B cell (primary cell): ENCODE measurements at regions not wholly inside any gene's neighbourhood (a gene's known extent, or its start where the extent isn't known, plus 50 kb on each side); places are given as distances from the start of the nearest gene placed in this dataset.

Experiments used
- ATAC-seq: fragments of 200-7000 bp; cut with Tn5 transposase; one replicate; pipeline ENCODE4 v1.10.0; 2021; ENCODE audit warnings: low read depth, mild to moderate bottlenecking, moderate number of reproducible peaks, moderate library complexity
- CTCF ChIA-PET: fragments of 350-600 bp; sonication (Branson Sonifier 250); formaldehyde crosslinking; loops from one replicate; lab custom pipeline; 2021; ENCODE audit warnings: antibody characterized with exemption, inconsistent platforms; lab: Charles Lee
- POLR2A ChIA-PET: fragments of 350-600 bp; sonication (Branson Sonifier 250); formaldehyde crosslinking; loops from one replicate; lab custom pipeline; 2021; ENCODE audit warnings: antibody characterized with exemption; lab: Charles Lee
- DNase-seq: peaks from one replicate; pipeline ENCODE4 v3.0.0; 2013
- H2AFZ ChIP-seq: 2 replicates; pipeline ENCODE4 v1.6.1; 2012; ENCODE audit warnings: mild to moderate bottlenecking, low read depth, low read length; ENCODE audit not compliant: insufficient read depth, poor library complexity, severe bottlenecking
- H3K27ac ChIP-seq, 2 donors: 1 replicate in 1 of 2; 2 replicates in 1 of 2; pipeline ENCODE4 v1.5.1; 2012 to 2013; ENCODE audit warnings: low read length in 2 of 2, mild to moderate bottlenecking in 2 of 2, moderate library complexity in 1 of 2
- H3K27me3 ChIP-seq, 4 experiments: fragments of 200-600 bp in 1 of 4; sonication (generic) in 1 of 4; replicated peaks in 1 of 4; 1 replicate in 2 of 4; 2 replicates in 2 of 4; pipeline versions ENCODE4 v1.6.1 to v1.7.0; 2013 to 2016; ENCODE audit warnings: low read length in 3 of 4, mild to moderate bottlenecking in 2 of 4, mixed read lengths in 1 of 4, moderate library complexity in 1 of 4; ENCODE audit not compliant: insufficient read depth in 4 of 4, control insufficient read depth in 3 of 4; ENCODE audit errors: control extremely low read depth in 1 of 4
- H3K36me3 ChIP-seq, 2 experiments: replicated peaks in 1 of 2; 1 replicate in 1 of 2; 2 replicates in 1 of 2; pipeline versions ENCODE4 v1.6.1 to v1.7.1; 2013; ENCODE audit warnings: low read length in 1 of 2; ENCODE audit not compliant: insufficient read depth in 2 of 2, control insufficient read depth in 1 of 2; ENCODE audit errors: control extremely low read depth in 1 of 2, extremely low read depth in 1 of 2
- H3K4me1 ChIP-seq, 2 donors: fragments of 200-600 bp in 1 of 2; sonication (generic) in 1 of 2; 1 replicate in 1 of 2; 2 replicates in 1 of 2; pipeline versions ENCODE4 v1.5.1 to v1.6.1; 2013 to 2017; ENCODE audit warnings: low read length in 2 of 2; ENCODE audit not compliant: control insufficient read depth in 2 of 2, insufficient read depth in 2 of 2
- H3K4me2 ChIP-seq: replicated peaks from 2 replicates; pipeline ENCODE3; 2012; ENCODE audit warnings: mild to moderate bottlenecking, low read depth, low read length; ENCODE audit not compliant: poor library complexity, severe bottlenecking
- H3K4me3 ChIP-seq, 5 experiments: fragments of 200-600 bp in 1 of 5; sonication (generic) in 1 of 5; 1 replicate in 3 of 5; 2 replicates in 2 of 5; pipeline versions ENCODE4 v1.5.1 to v1.7.0; 2011 to 2016; ENCODE audit warnings: low read length in 4 of 5, mild to moderate bottlenecking in 4 of 5, low read depth in 2 of 5, control low read depth in 1 of 5, moderate library complexity in 1 of 5; ENCODE audit not compliant: insufficient read depth in 1 of 5; ENCODE audit errors: control extremely low read depth in 1 of 5, extremely low read depth in 1 of 5
- H3K79me2 ChIP-seq: fragments of 200-600 bp; sonication (generic); one replicate; pipeline ENCODE4 v1.6.0; 2016; ENCODE audit warnings: low read length; ENCODE audit not compliant: control insufficient read depth, insufficient read depth
- H3K9ac ChIP-seq: fragments of 200-600 bp; sonication (generic); 2 replicates; pipeline ENCODE4 v1.6.1; 2017; ENCODE audit warnings: mild to moderate bottlenecking, low read length, moderate library complexity
- H3K9me3 ChIP-seq, 3 donors: one replicate each; pipeline versions ENCODE4 v1.6.1 to v1.7.1; 2013; ENCODE audit warnings: low read length in 2 of 3; ENCODE audit not compliant: control insufficient read depth in 2 of 3, insufficient read depth in 1 of 3; ENCODE audit errors: control extremely low read depth in 1 of 3
- H4K20me1 ChIP-seq: 2 replicates; pipeline ENCODE4 v1.6.0; 2012; ENCODE audit warnings: mild to moderate bottlenecking, low read length; ENCODE audit not compliant: insufficient read depth, control insufficient read depth, poor library complexity, severe bottlenecking
- H3K27ac Mint-ChIP-seq: one replicate; pipeline ENCODE4 v1.8.0; 2021; ENCODE audit warnings: mixed read lengths
- H3K27me3 Mint-ChIP-seq: one replicate; pipeline ENCODE4 v1.8.0; 2021; ENCODE audit warnings: mixed read lengths
- H3K4me1 Mint-ChIP-seq: one replicate; pipeline ENCODE4 v1.8.0; 2021; ENCODE audit warnings: mixed read lengths
- H3K4me3 Mint-ChIP-seq: one replicate; pipeline ENCODE4 v1.8.0; 2021; ENCODE audit warnings: mixed read lengths
- H3K9me3 Mint-ChIP-seq: one replicate; pipeline ENCODE4 v1.8.0; 2022; ENCODE audit warnings: mixed read lengths; ENCODE audit not compliant: insufficient read depth
- CTCF ChIP-seq: fragments of 200-600 bp; IDR thresholded peaks from one replicate; pipeline ENCODE4 v1.8.0; 2022; ENCODE audit warnings: antibody characterized with exemption, mild to moderate bottlenecking
- EZH2 ChIP-seq: IDR thresholded peaks from 2 replicates; pipeline ENCODE4 v1.6.1; 2012; ENCODE audit warnings: borderline replicate concordance, low read depth, mild to moderate bottlenecking, moderate library complexity, low read length; ENCODE audit not compliant: insufficient read depth, poor library complexity, severe bottlenecking
- WGBS: methylation state at CpG from one replicate; pipeline ENCODE4 v1.1.5; 2013; ENCODE audit warnings: missing lambda C conversion rate; ENCODE audit not compliant: insufficient coverage; 5-methylcytosine and 5-hydroxymethylcytosine counted together
- intact Hi-C: fragments of 100-400 bp; cut with micrococcal nuclease; formaldehyde crosslinking; loops from one replicate; pipeline ENCODE4 v1.10.0; 2022

DNA sequence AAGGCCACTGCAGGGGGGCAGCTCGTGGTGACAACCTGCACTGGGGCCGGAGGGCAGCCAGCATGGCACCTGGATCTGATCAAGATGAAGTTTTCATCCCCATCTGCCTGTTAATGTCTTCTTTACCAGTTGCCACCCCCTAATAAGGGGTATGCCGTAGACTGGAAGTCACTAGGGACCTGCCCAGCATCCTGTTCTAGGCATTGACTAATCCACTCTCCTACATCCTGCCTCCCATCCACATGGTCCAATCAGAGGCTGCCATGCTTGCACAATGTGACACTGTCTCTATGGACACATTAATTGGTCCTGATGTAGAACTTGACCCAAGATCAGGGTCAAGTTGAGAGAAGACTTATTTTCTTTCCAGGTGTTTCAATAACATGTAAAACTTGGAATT lies 95.1 kb upstream of the LCLAT1 start:
- 94% methylated on average over 3 of the region's 3 CpGs for WGBS
- Histone ChIP-seq H3K4me3 (no peak overlapping the region), H3K9me3 (no peaks in the 10 kb centered on the region), H2AFZ (no peak overlapping the region), H4K20me1 (no peaks in the 10 kb centered on the region), H3K27me3 (no peaks in the 10 kb centered on the region), H3K27ac (no peak overlapping the region), H3K79me2 (no peaks in the 10 kb centered on the region), H3K4me1 (no peaks in the 10 kb centered on the region), H3K36me3 (no peaks in the 10 kb centered on the region), H3K4me2 (no peak overlapping the region), H3K9ac (no peak overlapping the region)
- TF ChIP-seq CTCF (no peak), EZH2 (no peak)
- no peak overlapping the region for H3K4me3 Mint-ChIP-seq
- no peaks in the 10 kb centered on the region for H3K9me3 Mint-ChIP-seq
- peaks cover 7% of the 10 kb centered on the region for H3K4me1 Mint-ChIP-seq
- DNase-seq (no peak), ATAC-seq (no peak)
- H3K27me3 Mint-ChIP-seq, result no peaks in the 10 kb centered on the region
- POLR2A ChIA-PET, result interaction anchor here (0.6 to 1.0 kb wide), 2 partner anchors 80 to 89 kb away, joined by 3 read pairs; no protein-coding TSS in a partner anchor
- intact Hi-C loops, result no loop called here
- CTCF ChIA-PET, result interaction anchor here (1.1 kb wide), 1 partner anchor 70 kb away, joined by 3 read pairs; no protein-coding TSS in a partner anchor
- H3K27ac Mint-ChIP-seq, result no peak overlapping the region

GRCh38 chr2:30354150-30354549 lies 92.9 kb upstream of the LCLAT1 start:
- Mint-ChIP-seq H3K27ac (no peak overlapping the region), H3K9me3 (no peaks in the 10 kb centered on the region), H3K4me3 (no peak overlapping the region), H3K4me1 (peaks cover 7% of the 10 kb centered on the region), H3K27me3 (no peaks in the 10 kb centered on the region)
- DNase-seq, result no peak
- 100% methylated on average over 2 of the region's 2 CpGs for WGBS
- no peak overlapping the region for H3K4me3 ChIP-seq
- no peaks in the 10 kb centered on the region for H3K79me2 ChIP-seq
- H3K27me3 ChIP-seq, result no peaks in the 10 kb centered on the region
- H3K4me1 ChIP-seq, result no peaks in the 10 kb centered on the region
- no peak overlapping the region for H3K4me2 ChIP-seq
- no peaks in the 10 kb centered on the region for H4K20me1 ChIP-seq
- H3K27ac ChIP-seq, result no peak overlapping the region
- no peak overlapping the region for H3K9ac ChIP-seq
- no peak for ATAC-seq
- no peaks in the 10 kb centered on the region for H3K9me3 ChIP-seq
- intact Hi-C loops, result no loop called here
- TF ChIP-seq EZH2 (no peak), CTCF (no peak)
- ChIA-PET CTCF (interaction anchor here (0.7 kb wide), 1 partner anchor 10 kb away, joined by 4 read pairs; no protein-coding TSS in a partner anchor), POLR2A (no interaction called here)
- H3K36me3 ChIP-seq, result no peaks in the 10 kb centered on the region
- H2AFZ ChIP-seq, result no peak overlapping the region
